B cell (primary cell): ENCODE measurements at regions not wholly inside any gene's neighbourhood (a gene's known extent, or its start where the extent isn't known, plus 50 kb on each side); places are given as distances from the start of the nearest gene placed in this dataset.
A peak's percentile ranks its signal among the peaks of the same experiment; 100 is the strongest.
"Not testable (repeated sequence)": the region's sequence is repeated elsewhere in the genome, so short reads cannot be mapped to it uniquely, and the experiment has no call there.

Experiments
- ATAC-seq: fragments of 200-7000 bp; cut with Tn5 transposase; one replicate; pipeline ENCODE4 v1.10.0; 2021; ENCODE audit warnings: low read depth, mild to moderate bottlenecking, moderate number of reproducible peaks, moderate library complexity
- CTCF ChIA-PET: fragments of 350-600 bp; sonication (Branson Sonifier 250); formaldehyde crosslinking; loops from one replicate; lab custom pipeline; 2021; ENCODE audit warnings: antibody characterized with exemption, inconsistent platforms; lab: Charles Lee
- POLR2A ChIA-PET: fragments of 350-600 bp; sonication (Branson Sonifier 250); formaldehyde crosslinking; loops from one replicate; lab custom pipeline; 2021; ENCODE audit warnings: antibody characterized with exemption; lab: Charles Lee
- DNase-seq: peaks from one replicate; pipeline ENCODE4 v3.0.0; 2013
- H2AFZ ChIP-seq: 2 replicates; pipeline ENCODE4 v1.6.1; 2012; ENCODE audit warnings: mild to moderate bottlenecking, low read depth, low read length; ENCODE audit not compliant: insufficient read depth, poor library complexity, severe bottlenecking
- H3K27ac ChIP-seq, 2 donors: 1 replicate in 1 of 2; 2 replicates in 1 of 2; pipeline ENCODE4 v1.5.1; 2012 to 2013; ENCODE audit warnings: low read length in 2 of 2, mild to moderate bottlenecking in 2 of 2, moderate library complexity in 1 of 2
- H3K27me3 ChIP-seq, 4 experiments: fragments of 200-600 bp in 1 of 4; sonication (generic) in 1 of 4; replicated peaks in 1 of 4; 1 replicate in 2 of 4; 2 replicates in 2 of 4; pipeline versions ENCODE4 v1.6.1 to v1.7.0; 2013 to 2016; ENCODE audit warnings: low read length in 3 of 4, mild to moderate bottlenecking in 2 of 4, mixed read lengths in 1 of 4, moderate library complexity in 1 of 4; ENCODE audit not compliant: insufficient read depth in 4 of 4, control insufficient read depth in 3 of 4; ENCODE audit errors: control extremely low read depth in 1 of 4
- H3K36me3 ChIP-seq, 2 experiments: replicated peaks in 1 of 2; 1 replicate in 1 of 2; 2 replicates in 1 of 2; pipeline versions ENCODE4 v1.6.1 to v1.7.1; 2013; ENCODE audit warnings: low read length in 1 of 2; ENCODE audit not compliant: insufficient read depth in 2 of 2, control insufficient read depth in 1 of 2; ENCODE audit errors: control extremely low read depth in 1 of 2, extremely low read depth in 1 of 2
- H3K4me1 ChIP-seq, 2 donors: fragments of 200-600 bp in 1 of 2; sonication (generic) in 1 of 2; 1 replicate in 1 of 2; 2 replicates in 1 of 2; pipeline versions ENCODE4 v1.5.1 to v1.6.1; 2013 to 2017; ENCODE audit warnings: low read length in 2 of 2; ENCODE audit not compliant: control insufficient read depth in 2 of 2, insufficient read depth in 2 of 2
- H3K4me2 ChIP-seq: replicated peaks from 2 replicates; pipeline ENCODE3; 2012; ENCODE audit warnings: mild to moderate bottlenecking, low read depth, low read length; ENCODE audit not compliant: poor library complexity, severe bottlenecking
- H3K4me3 ChIP-seq, 5 experiments: fragments of 200-600 bp in 1 of 5; sonication (generic) in 1 of 5; 1 replicate in 3 of 5; 2 replicates in 2 of 5; pipeline versions ENCODE4 v1.5.1 to v1.7.0; 2011 to 2016; ENCODE audit warnings: low read length in 4 of 5, mild to moderate bottlenecking in 4 of 5, low read depth in 2 of 5, control low read depth in 1 of 5, moderate library complexity in 1 of 5; ENCODE audit not compliant: insufficient read depth in 1 of 5; ENCODE audit errors: control extremely low read depth in 1 of 5, extremely low read depth in 1 of 5
- H3K79me2 ChIP-seq: fragments of 200-600 bp; sonication (generic); one replicate; pipeline ENCODE4 v1.6.0; 2016; ENCODE audit warnings: low read length; ENCODE audit not compliant: control insufficient read depth, insufficient read depth
- H3K9ac ChIP-seq: fragments of 200-600 bp; sonication (generic); 2 replicates; pipeline ENCODE4 v1.6.1; 2017; ENCODE audit warnings: mild to moderate bottlenecking, low read length, moderate library complexity
- H3K9me3 ChIP-seq, 3 donors: one replicate each; pipeline versions ENCODE4 v1.6.1 to v1.7.1; 2013; ENCODE audit warnings: low read length in 2 of 3; ENCODE audit not compliant: control insufficient read depth in 2 of 3, insufficient read depth in 1 of 3; ENCODE audit errors: control extremely low read depth in 1 of 3
- H4K20me1 ChIP-seq: 2 replicates; pipeline ENCODE4 v1.6.0; 2012; ENCODE audit warnings: mild to moderate bottlenecking, low read length; ENCODE audit not compliant: insufficient read depth, control insufficient read depth, poor library complexity, severe bottlenecking
- H3K27ac Mint-ChIP-seq: one replicate; pipeline ENCODE4 v1.8.0; 2021; ENCODE audit warnings: mixed read lengths
- H3K27me3 Mint-ChIP-seq: one replicate; pipeline ENCODE4 v1.8.0; 2021; ENCODE audit warnings: mixed read lengths
- H3K4me1 Mint-ChIP-seq: one replicate; pipeline ENCODE4 v1.8.0; 2021; ENCODE audit warnings: mixed read lengths
- H3K4me3 Mint-ChIP-seq: one replicate; pipeline ENCODE4 v1.8.0; 2021; ENCODE audit warnings: mixed read lengths
- H3K9me3 Mint-ChIP-seq: one replicate; pipeline ENCODE4 v1.8.0; 2022; ENCODE audit warnings: mixed read lengths; ENCODE audit not compliant: insufficient read depth
- CTCF ChIP-seq: fragments of 200-600 bp; IDR thresholded peaks from one replicate; pipeline ENCODE4 v1.8.0; 2022; ENCODE audit warnings: antibody characterized with exemption, mild to moderate bottlenecking
- EZH2 ChIP-seq: IDR thresholded peaks from 2 replicates; pipeline ENCODE4 v1.6.1; 2012; ENCODE audit warnings: borderline replicate concordance, low read depth, mild to moderate bottlenecking, moderate library complexity, low read length; ENCODE audit not compliant: insufficient read depth, poor library complexity, severe bottlenecking
- WGBS: methylation state at CpG from one replicate; pipeline ENCODE4 v1.1.5; 2013; ENCODE audit warnings: missing lambda C conversion rate; ENCODE audit not compliant: insufficient coverage; 5-methylcytosine and 5-hydroxymethylcytosine counted together
- intact Hi-C: fragments of 100-400 bp; cut with micrococcal nuclease; formaldehyde crosslinking; loops from one replicate; pipeline ENCODE4 v1.10.0; 2022

GRCh38 chr5:56666901-56667300 lies 148.4 kb upstream of the MAP3K1 start:
- no peaks in the 10 kb centered on the region for H3K27me3 ChIP-seq
- no peak overlapping the region for H3K4me3 ChIP-seq
- no peaks in the 10 kb centered on the region for H4K20me1 ChIP-seq
- ATAC-seq (no peak), DNase-seq (no peak)
- peaks cover 7% of the 10 kb centered on the region for H3K79me2 ChIP-seq
- H3K4me2 ChIP-seq: no peak overlapping the region
- intact Hi-C loops: no loop called here
- H3K4me1 ChIP-seq: peaks cover 40% of the 10 kb centered on the region in 2 donors
- ChIA-PET POLR2A (interaction anchor here (0.6 kb wide), 1 partner anchor 65 kb away, joined by 4 read pairs; no protein-coding TSS in a partner anchor), CTCF (interaction anchor here (1.0 kb wide), 1 partner anchor 19 kb away, joined by 3 read pairs; no protein-coding TSS in a partner anchor)
- Mint-ChIP-seq H3K27me3 (no peaks in the 10 kb centered on the region), H3K4me3 (no peak overlapping the region), H3K27ac (peak overlapping the region; percentile 56), H3K9me3 (peaks cover 8% of the 10 kb centered on the region), H3K4me1 (peaks cover 55% of the 10 kb centered on the region)
- no peak overlapping the region for H2AFZ ChIP-seq
- WGBS: 93% methylated on average over 3 of the region's 6 CpGs
- peaks cover 0 to 3% (median 1%) of the 10 kb centered on the region in 3 donors for H3K9me3 ChIP-seq
- H3K36me3 ChIP-seq: no peaks in the 10 kb centered on the region
- TF ChIP-seq CTCF: no peak
- TF ChIP-seq EZH2: no peak
- no peak overlapping the region for H3K9ac ChIP-seq
- H3K27ac ChIP-seq: no peak overlapping the region

GRCh38 chr5:56665117-56665516 lies 150.2 kb upstream of the MAP3K1 start:
- H3K4me1 Mint-ChIP-seq: peaks cover 50% of the 10 kb centered on the region
- WGBS: no CpG with 5 or more reads among the region's 3 CpGs
- H3K9me3 Mint-ChIP-seq, H3K27me3 Mint-ChIP-seq, intact Hi-C loops, H3K27ac ChIP-seq, POLR2A ChIA-PET, H3K4me3 ChIP-seq, H3K9me3 ChIP-seq, H3K36me3 ChIP-seq, DNase-seq, H2AFZ ChIP-seq, H3K9ac ChIP-seq, H3K4me2 ChIP-seq, ATAC-seq, H3K27me3 ChIP-seq, CTCF ChIA-PET, H4K20me1 ChIP-seq, H3K79me2 ChIP-seq: not testable (repeated sequence)
- H3K27ac Mint-ChIP-seq: peak overlapping the region; percentile 78
- peak overlapping the region; percentile 59 for H3K4me3 Mint-ChIP-seq
- peaks cover 22 to 23% of the 10 kb centered on the region in 2 donors for H3K4me1 ChIP-seq
